Right lobe of liver (tissue), 6 donors: ENCODE measurements at regions not wholly inside any gene's neighbourhood (a gene's known extent, or its start where the extent isn't known, plus 50 kb on each side); places are given as distances from the start of the nearest gene placed in this dataset.
A peak's percentile ranks its signal among the peaks of the same experiment; 100 is the strongest.

Experiments used
- ATAC-seq, 4 donors: fragments of 200-7000 bp; cut with Tn5 transposase; one replicate each; pipeline ENCODE4 v1.9.1; 2020; ENCODE audit warnings: mild to moderate bottlenecking in 4 of 4, moderate library complexity in 4 of 4
- DNase-seq, 3 donors: peaks; one replicate each; pipeline ENCODE4 v3.0.0-alpha.2; 2020
- H3K27ac ChIP-seq, 3 donors: fragments of 200-600 bp; one replicate each; pipeline ENCODE4 v1.8.0; 2022
- H3K27me3 ChIP-seq, 2 donors: fragments of 200-600 bp; one replicate each; pipeline ENCODE4 v1.8.0; 2022
- H3K36me3 ChIP-seq, 4 donors: fragments of 200-600 bp; sonication (generic) in 1 of 4; one replicate each; pipeline versions ENCODE4 v1.5.1 to v1.8.0; 2017 to 2022; ENCODE audit warnings: control low read depth in 1 of 4
- H3K4me1 ChIP-seq, 4 donors: fragments of 200-600 bp; sonication (generic) in 1 of 4; one replicate each; pipeline versions ENCODE4 v1.5.1 to v1.8.0; 2017 to 2022; ENCODE audit warnings: control low read depth in 1 of 4
- H3K4me3 ChIP-seq, 3 donors: fragments of 200-600 bp; one replicate each; pipeline ENCODE4 v1.8.0; 2022
- H3K9me3 ChIP-seq, 4 donors: fragments of 200-600 bp; sonication (generic) in 1 of 4; one replicate each; pipeline versions ENCODE4 v1.5.1 to v1.8.0; 2017 to 2022; ENCODE audit warnings: control low read depth in 1 of 4
- POLR2A ChIP-seq: fragments of 450-650 bp; IDR thresholded peaks from one replicate; pipeline ENCODE4 v1.6.1; 2017; ENCODE audit warnings: antibody characterized with exemption, mild to moderate bottlenecking
- WGBS: methylation state at CpG from one replicate; pipeline ENCODE4 v1.1.6; 2018; ENCODE audit warnings: low coverage, low lambda C conversion rate; ENCODE audit not compliant: insufficient coverage; ENCODE audit errors: missing lambda C conversion rate; 5-methylcytosine and 5-hydroxymethylcytosine counted together
- intact Hi-C, 2 donors: fragments of 100-400 bp; cut with DNase I; formaldehyde crosslinking; loops; one replicate each; pipeline versions ENCODE4 v1.11.2 to v1.14.1; 2022
- TF ChIP-seq, protein P1 (sequence below), 4 donors: fragments of 200-600 bp in 3 of 4; fragments of 450-650 bp in 1 of 4; IDR thresholded peaks; one replicate each; pipeline versions ENCODE4 v1.5.1 to v1.8.0; 2016 to 2022; ENCODE audit warnings: antibody characterized with exemption in 4 of 4, mild to moderate bottlenecking in 2 of 4
- donor health status: DM: no; HTN: yes; CAD: no.
- donor health status: DM: no; HTN: no; CAD: no.
- donor health status: DM: no; HTN: no; CAD: no.
- donor health status: DM: no; HTN: yes; CAD: no.
- donor health status: DM: no; HTN: yes; CAD: no.

DNA sequence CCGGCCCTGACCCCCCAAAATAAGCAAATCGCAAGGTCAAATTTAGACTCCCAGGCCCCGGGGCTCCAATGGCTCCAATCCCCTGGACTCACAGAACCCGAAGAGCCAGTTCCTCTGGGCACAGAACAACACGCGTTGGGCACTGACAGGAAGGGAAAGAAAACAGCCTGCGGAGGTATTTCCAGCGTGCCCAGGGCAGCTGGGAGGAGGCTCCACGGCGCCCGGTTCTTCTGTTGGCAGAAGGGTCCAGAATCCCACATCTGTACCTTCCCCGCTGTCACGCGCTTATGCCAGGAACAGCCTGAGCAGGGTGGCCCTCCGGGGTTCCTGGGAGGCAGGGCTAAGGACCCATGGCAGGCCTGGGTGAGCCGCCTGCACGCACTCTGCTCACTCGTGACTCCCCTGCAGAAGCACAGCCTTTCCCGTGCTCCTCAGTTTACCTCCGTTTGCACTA lies 85.5 kb downstream of the RIPK4 start:
- H3K4me3 ChIP-seq, result no peak overlapping the region
- intact Hi-C loops, result no loop called here
- H3K9me3 ChIP-seq, result no peaks in the 10 kb centered on the region
- peaks cover 0 to 12% (median 4%) of the 10 kb centered on the region in 4 donors for H3K4me1 ChIP-seq
- H3K27me3 ChIP-seq, result no peaks in the 10 kb centered on the region
- no peak overlapping the region for H3K27ac ChIP-seq
- WGBS, result 80% methylated on average over 5 of the region's 20 CpGs
- ATAC-seq (no peak), DNase-seq (no peak)
- H3K36me3 ChIP-seq, result no peaks in the 10 kb centered on the region
- TF ChIP-seq, protein P1, sequence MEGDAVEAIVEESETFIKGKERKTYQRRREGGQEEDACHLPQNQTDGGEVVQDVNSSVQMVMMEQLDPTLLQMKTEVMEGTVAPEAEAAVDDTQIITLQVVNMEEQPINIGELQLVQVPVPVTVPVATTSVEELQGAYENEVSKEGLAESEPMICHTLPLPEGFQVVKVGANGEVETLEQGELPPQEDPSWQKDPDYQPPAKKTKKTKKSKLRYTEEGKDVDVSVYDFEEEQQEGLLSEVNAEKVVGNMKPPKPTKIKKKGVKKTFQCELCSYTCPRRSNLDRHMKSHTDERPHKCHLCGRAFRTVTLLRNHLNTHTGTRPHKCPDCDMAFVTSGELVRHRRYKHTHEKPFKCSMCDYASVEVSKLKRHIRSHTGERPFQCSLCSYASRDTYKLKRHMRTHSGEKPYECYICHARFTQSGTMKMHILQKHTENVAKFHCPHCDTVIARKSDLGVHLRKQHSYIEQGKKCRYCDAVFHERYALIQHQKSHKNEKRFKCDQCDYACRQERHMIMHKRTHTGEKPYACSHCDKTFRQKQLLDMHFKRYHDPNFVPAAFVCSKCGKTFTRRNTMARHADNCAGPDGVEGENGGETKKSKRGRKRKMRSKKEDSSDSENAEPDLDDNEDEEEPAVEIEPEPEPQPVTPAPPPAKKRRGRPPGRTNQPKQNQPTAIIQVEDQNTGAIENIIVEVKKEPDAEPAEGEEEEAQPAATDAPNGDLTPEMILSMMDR (IDR thresholded peaks at IDR 0.05), result no peak
- TF ChIP-seq POLR2A, result no peak

DNA sequence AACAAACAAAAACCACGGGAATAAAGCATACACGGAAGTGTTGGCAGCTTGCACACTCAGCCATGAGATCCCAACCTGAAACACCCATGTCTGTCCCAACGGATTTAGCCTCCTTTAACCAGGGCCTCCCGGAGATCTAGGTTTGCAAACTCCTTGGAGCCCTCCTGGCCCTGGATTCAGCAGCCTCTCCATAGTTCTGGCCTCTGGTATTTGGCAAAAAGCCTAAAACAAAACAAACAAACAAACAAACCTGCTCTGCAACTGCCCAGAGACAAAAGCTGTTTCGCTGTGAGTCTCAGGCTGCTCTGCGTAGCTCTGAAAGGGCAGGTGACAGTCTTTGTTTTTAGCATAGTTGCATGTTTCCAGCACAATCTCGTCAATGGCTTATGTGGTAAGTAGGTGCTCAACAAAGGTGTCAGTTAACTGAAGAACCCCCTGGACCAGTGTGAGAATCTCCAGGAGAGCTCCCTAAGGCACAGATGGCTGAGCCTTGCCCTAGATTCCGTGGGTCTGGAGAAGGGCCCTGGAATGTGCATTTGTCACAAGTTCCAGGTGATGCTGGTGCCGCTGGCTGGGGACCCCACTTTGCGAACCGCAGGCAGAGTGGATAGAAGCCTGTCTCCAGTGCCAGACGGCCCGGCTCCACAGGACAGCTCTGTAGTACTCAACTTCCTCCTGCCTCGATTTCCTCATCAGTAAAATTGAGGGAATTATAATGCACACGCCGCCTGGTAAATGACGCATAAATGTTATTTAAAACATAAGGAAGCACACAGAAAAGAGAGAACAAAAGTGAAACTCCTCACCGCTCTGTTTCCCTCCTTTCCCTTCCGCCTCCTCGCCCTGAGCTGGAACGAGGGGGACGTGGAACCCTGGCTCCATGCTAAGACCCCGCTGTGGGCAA lies 86.2 kb downstream of the RIPK4 start:
- Histone ChIP-seq H3K9me3 (no peaks in the 10 kb centered on the region), H3K27me3 (no peaks in the 10 kb centered on the region), H3K4me3 (no peak overlapping the region), H3K36me3 (no peaks in the 10 kb centered on the region), H3K4me1 (peaks cover 0 to 12% (median 4%) of the 10 kb centered on the region in 4 donors), H3K27ac (no peak overlapping the region)
- WGBS, result 66% methylated on average over 18 of the region's 23 CpGs
- intact Hi-C loops, result no loop called here
- DNase-seq, result no peak
- no peak for TF ChIP-seq POLR2A
- TF ChIP-seq, protein P1 (IDR thresholded peaks at IDR 0.05), result no peak
- ATAC-seq, result no peak

DNA sequence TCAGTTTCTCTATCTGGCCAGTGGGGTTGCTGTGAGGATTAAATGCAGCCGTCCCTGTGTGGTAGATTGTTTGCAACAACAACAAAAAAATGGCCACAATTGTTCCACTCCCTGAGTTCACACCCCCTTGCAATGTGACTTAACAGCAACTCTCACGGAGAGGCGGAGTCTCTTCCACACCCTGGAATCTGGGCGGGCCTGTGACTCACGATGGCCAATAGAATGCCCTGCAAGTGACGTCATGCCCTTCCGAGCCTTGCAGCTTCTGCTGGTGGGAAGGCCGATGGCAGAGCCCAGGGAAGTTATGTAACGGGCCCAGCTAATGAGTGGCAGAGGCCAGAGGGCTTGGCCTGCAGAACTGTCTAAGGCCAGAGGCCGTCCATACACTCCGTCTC lies 87.9 kb downstream of the RIPK4 start:
- Histone ChIP-seq H3K36me3 (no peaks in the 10 kb centered on the region), H3K4me1 (peaks cover 0 to 12% (median 4%) of the 10 kb centered on the region in 4 donors), H3K27ac (peak overlapping the region; percentile 75 to 80 (median 75)), H3K27me3 (no peaks in the 10 kb centered on the region), H3K9me3 (no peaks in the 10 kb centered on the region), H3K4me3 (no peak overlapping the region)
- no peak for TF ChIP-seq POLR2A
- TF ChIP-seq, protein P1 (IDR thresholded peaks at IDR 0.05), result no peak
- 9% methylated on average over 4 of the region's 11 CpGs for WGBS
- ATAC-seq (peak; percentile 93 to 98 (median 98)), DNase-seq (peak; percentile 94 to 97 (median 94))
- intact Hi-C loops, result no loop called here

DNA sequence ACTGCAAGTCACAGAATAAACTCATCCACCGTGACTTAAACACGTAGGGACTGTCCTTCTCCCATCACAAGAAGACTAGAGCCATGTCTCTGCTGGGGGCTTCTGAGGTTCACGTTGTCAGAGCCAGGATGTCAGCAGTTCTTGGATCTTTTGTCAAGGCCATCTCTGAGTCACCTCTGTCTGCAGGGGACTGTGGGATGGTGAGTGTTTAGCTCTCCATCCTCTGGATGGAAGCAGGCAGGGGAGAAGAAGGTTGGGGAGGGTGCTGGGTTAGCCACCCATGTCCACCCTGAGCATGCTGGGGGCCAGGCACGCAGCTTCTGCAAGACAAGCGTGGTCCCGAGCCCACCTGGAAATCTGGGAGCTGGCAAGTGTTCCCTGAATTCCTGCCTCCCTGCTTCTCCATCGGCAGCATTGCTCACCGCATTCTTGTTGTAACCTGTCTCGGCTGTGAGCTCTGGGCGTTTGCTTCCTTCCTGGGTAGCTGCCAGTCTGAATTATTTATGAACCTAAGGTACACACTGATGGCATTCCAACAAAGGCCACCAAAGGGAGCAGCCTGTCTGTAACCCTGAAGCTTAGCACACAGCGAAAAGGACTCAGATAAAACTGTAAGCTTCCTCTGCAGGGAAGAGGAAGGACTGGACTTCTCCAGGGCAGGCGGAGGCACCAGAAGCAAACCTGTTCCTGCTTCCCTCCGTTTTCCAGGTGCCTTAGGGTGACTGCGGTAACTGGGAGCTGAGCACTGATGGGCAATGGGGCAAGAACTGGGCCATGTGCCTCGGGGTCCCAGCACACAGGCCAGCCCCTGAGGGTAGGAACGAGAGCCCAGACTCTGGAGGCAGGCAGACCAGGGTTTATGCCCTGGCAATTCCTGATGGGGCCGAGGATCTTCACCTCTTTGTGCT lies 88.6 kb downstream of the RIPK4 start:
- peak; percentile 26 to 70 (median 51) for ATAC-seq
- DNase-seq, result peak in 1 of 3 donors; percentile 47
- WGBS, result 60% methylated on average over 5 of the region's 17 CpGs
- no peaks in the 10 kb centered on the region for H3K27me3 ChIP-seq
- peak overlapping the region; percentile 75 to 80 (median 75) for H3K27ac ChIP-seq
- H3K4me3 ChIP-seq, result no peak overlapping the region
- no peak for TF ChIP-seq POLR2A
- TF ChIP-seq, protein P1 (IDR thresholded peaks at IDR 0.05), result no peak
- H3K9me3 ChIP-seq, result no peaks in the 10 kb centered on the region
- H3K4me1 ChIP-seq, result peaks cover 0 to 12% (median 4%) of the 10 kb centered on the region in 4 donors
- intact Hi-C loops, result no loop called here
- no peaks in the 10 kb centered on the region for H3K36me3 ChIP-seq
